CD4-positive, CD25-positive, alpha-beta regulatory T cell (primary cell): ENCODE measurements at regions not wholly inside any gene's neighbourhood (a gene's known extent, or its start where the extent isn't known, plus 50 kb on each side); places are given as distances from the start of the nearest gene placed in this dataset.

Experiments used
- ATAC-seq, 2 donors: fragments of 150-1000 bp; cut with Tn5 transposase; one replicate each; pipeline ENCODE4 v1.10.0; 2021; ENCODE audit warnings: low read depth in 2 of 2, moderate number of reproducible peaks in 2 of 2, moderate library complexity in 1 of 2
- DNase-seq, 3 donors: peaks; one replicate each; pipeline versions ENCODE4 v3.0.0 to v3.0.0-alpha.2; 2012 to 2022; ENCODE audit warnings: mixed read lengths in 1 of 3
- H3K27ac ChIP-seq: one replicate; pipeline ENCODE4 v1.7.0; 2013; ENCODE audit warnings: mild to moderate bottlenecking, low read length; ENCODE audit not compliant: insufficient read depth, poor library complexity, severe bottlenecking
- H3K27me3 ChIP-seq: one replicate; pipeline ENCODE4 v1.7.0; 2013; ENCODE audit warnings: low read length; ENCODE audit not compliant: control insufficient read depth, insufficient read depth
- H3K36me3 ChIP-seq: one replicate; pipeline ENCODE4 v1.7.0; 2013; ENCODE audit warnings: mild to moderate bottlenecking, low read length, moderate library complexity; ENCODE audit not compliant: control insufficient read depth, insufficient read depth
- H3K4me1 ChIP-seq: 2 replicates; pipeline ENCODE4 v1.7.0; 2013; ENCODE audit warnings: mild to moderate bottlenecking, low read length; ENCODE audit not compliant: insufficient read depth, control insufficient read depth, poor library complexity, severe bottlenecking
- H3K4me3 ChIP-seq: one replicate; pipeline ENCODE4 v1.7.0; 2013; ENCODE audit warnings: low read depth, mild to moderate bottlenecking, low read length, moderate library complexity
- H3K9me3 ChIP-seq, 2 experiments: 1 replicate in 1 of 2; 2 replicates in 1 of 2; pipeline ENCODE4 v1.7.0; 2013; ENCODE audit warnings: low read length in 2 of 2, mild to moderate bottlenecking in 1 of 2, moderate library complexity in 1 of 2; ENCODE audit not compliant: control insufficient read depth in 2 of 2
- H3K27ac Mint-ChIP-seq, 3 donors: one replicate each; pipeline ENCODE4 v1.8.0; 2020 to 2022; ENCODE audit warnings: mild to moderate bottlenecking in 3 of 3, mixed read lengths in 3 of 3, moderate library complexity in 2 of 3
- H3K27me3 Mint-ChIP-seq: one replicate; pipeline ENCODE4 v1.8.0; 2022; ENCODE audit warnings: mild to moderate bottlenecking, mixed read lengths
- H3K36me3 Mint-ChIP-seq: one replicate; pipeline ENCODE4 v1.8.0; 2020; ENCODE audit warnings: mixed read lengths
- H3K4me1 Mint-ChIP-seq, 4 donors: one replicate each; pipeline ENCODE4 v1.8.0; 2020 to 2022; ENCODE audit warnings: mixed read lengths in 4 of 4, mild to moderate bottlenecking in 1 of 4
- H3K4me3 Mint-ChIP-seq, 4 donors: one replicate each; pipeline ENCODE4 v1.8.0; 2020 to 2022; ENCODE audit warnings: mild to moderate bottlenecking in 4 of 4, mixed read lengths in 4 of 4, moderate library complexity in 3 of 4
- H3K9me3 Mint-ChIP-seq, 7 donors: one replicate each; pipeline ENCODE4 v1.8.0; 2020 to 2022; ENCODE audit warnings: mixed read lengths in 7 of 7, mild to moderate bottlenecking in 3 of 7, moderate library complexity in 2 of 7

DNA sequence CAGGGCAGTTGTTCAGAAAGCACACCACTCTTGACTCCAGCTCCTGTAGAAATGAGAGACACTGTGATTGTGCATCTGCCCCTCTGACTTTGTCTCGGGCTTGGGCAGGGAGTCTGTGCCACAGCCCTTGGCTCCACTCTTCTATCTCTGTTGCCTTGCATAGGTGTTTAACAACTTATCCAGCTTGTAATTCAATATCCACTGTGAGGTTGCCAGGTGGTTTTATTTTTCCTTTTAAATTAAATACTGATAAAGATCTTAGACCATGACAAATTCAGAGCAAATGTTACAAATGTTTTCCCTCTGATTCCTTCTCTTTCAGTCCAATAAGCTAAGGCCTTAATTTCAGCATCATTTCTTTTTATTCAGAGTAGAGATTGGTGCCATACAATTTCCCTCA lies 421.7 kb downstream of the STK39 start:
- H3K36me3 Mint-ChIP-seq: no peaks in the 10 kb centered on the region
- H3K4me1 Mint-ChIP-seq: no peaks in the 10 kb centered on the region
- H3K9me3 ChIP-seq: no peaks in the 10 kb centered on the region
- H3K4me1 ChIP-seq: no peaks in the 10 kb centered on the region
- no peaks in the 10 kb centered on the region for H3K36me3 ChIP-seq
- H3K27ac Mint-ChIP-seq: no peak overlapping the region
- H3K27me3 Mint-ChIP-seq: peaks cover 7% of the 10 kb centered on the region
- no peak overlapping the region for H3K27ac ChIP-seq
- H3K9me3 Mint-ChIP-seq: peaks cover 0 to 3% (median 0%) of the 10 kb centered on the region in 7 donors
- no peak for DNase-seq
- H3K4me3 ChIP-seq: no peak overlapping the region
- ATAC-seq: no peak
- H3K27me3 ChIP-seq: no peaks in the 10 kb centered on the region
- H3K4me3 Mint-ChIP-seq: no peak overlapping the region

GRCh38 chr2:167822690-167823465 lies 424.5 kb downstream of the STK39 start:
- no peak for ATAC-seq
- Histone ChIP-seq H3K9me3 (no peaks in the 10 kb centered on the region), H3K36me3 (no peaks in the 10 kb centered on the region), H3K4me1 (no peaks in the 10 kb centered on the region), H3K27ac (no peak overlapping the region), H3K27me3 (peaks cover 2% of the 10 kb centered on the region), H3K4me3 (no peak overlapping the region)
- Mint-ChIP-seq H3K36me3 (no peaks in the 10 kb centered on the region), H3K9me3 (peaks cover 0 to 3% (median 0%) of the 10 kb centered on the region in 7 donors), H3K27me3 (peaks cover 14% of the 10 kb centered on the region), H3K27ac (no peak overlapping the region), H3K4me1 (no peaks in the 10 kb centered on the region), H3K4me3 (no peak overlapping the region)
- DNase-seq: no peak

- Histone ChIP-seq H3K4me1 (no peaks in the 10 kb centered on the region), H3K4me3 (no peak overlapping the region), H3K9me3 (no peaks in the 10 kb centered on the region), H3K27me3 (peaks cover 6% of the 10 kb centered on the region), H3K36me3 (no peaks in the 10 kb centered on the region), H3K27ac (no peak overlapping the region)
- H3K27ac Mint-ChIP-seq: no peak overlapping the region
- no peaks in the 10 kb centered on the region for H3K36me3 Mint-ChIP-seq
- DNase-seq: no peak
- peaks cover 0 to 3% (median 0%) of the 10 kb centered on the region in 7 donors for H3K9me3 Mint-ChIP-seq
- no peaks in the 10 kb centered on the region for H3K4me1 Mint-ChIP-seq
- no peak overlapping the region for H3K4me3 Mint-ChIP-seq
- ATAC-seq: no peak
- peaks cover 18% of the 10 kb centered on the region for H3K27me3 Mint-ChIP-seq
Observed at GRCh38 chr2:167820488-167820887, 426.9 kb downstream of the STK39 start.

DNA sequence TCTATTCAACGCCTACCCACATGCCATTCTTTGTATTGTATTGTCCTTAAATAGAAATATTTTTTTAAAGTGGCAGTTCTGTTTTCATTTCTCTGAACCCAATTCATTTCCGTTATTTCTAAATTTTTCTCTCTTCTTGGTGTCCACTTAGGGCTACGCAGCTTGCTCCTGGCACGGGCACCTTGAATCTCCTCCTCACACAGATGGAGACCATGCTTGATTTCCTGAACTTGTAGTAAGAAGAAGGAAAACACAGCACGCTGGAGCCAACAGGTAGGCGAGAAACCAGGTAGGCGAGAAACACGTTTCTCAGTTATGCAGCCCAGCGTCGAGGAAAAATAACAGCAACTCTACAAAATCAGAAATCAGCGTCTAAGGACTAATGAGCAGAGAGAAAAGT lies 428.9 kb downstream of the STK39 start:
- H3K27me3 ChIP-seq: peaks cover 6% of the 10 kb centered on the region
- H3K36me3 ChIP-seq: no peaks in the 10 kb centered on the region
- no peak overlapping the region for H3K4me3 ChIP-seq
- Mint-ChIP-seq H3K4me3 (no peak overlapping the region), H3K4me1 (no peaks in the 10 kb centered on the region), H3K9me3 (no peaks in the 10 kb centered on the region), H3K27me3 (peaks cover 11% of the 10 kb centered on the region), H3K27ac (no peak overlapping the region), H3K36me3 (no peaks in the 10 kb centered on the region)
- DNase-seq (no peak), ATAC-seq (no peak)
- no peaks in the 10 kb centered on the region for H3K9me3 ChIP-seq
- no peaks in the 10 kb centered on the region for H3K4me1 ChIP-seq
- no peak overlapping the region for H3K27ac ChIP-seq

DNA sequence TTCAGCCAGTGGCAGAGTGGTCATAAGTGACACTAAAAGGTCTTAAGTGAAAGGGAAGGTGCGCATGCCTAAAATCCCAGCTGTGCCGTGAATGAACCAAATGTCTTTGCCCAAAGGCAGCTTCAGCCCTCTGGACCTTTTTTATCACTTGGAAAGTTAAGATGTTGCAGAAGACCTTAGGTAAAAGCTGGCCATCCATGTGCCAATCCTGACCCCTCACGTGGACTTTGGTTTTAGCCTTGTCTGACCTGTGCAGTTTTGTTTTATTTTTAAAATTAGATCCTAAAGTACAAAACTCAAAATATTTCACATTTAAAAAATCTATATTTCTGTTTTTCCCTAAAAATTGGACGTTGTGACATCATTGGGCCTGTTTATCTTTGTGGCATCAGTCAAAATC lies 429.5 kb downstream of the STK39 start:
- Histone ChIP-seq H3K4me1 (no peaks in the 10 kb centered on the region), H3K27ac (no peak overlapping the region), H3K36me3 (no peaks in the 10 kb centered on the region), H3K9me3 (no peaks in the 10 kb centered on the region), H3K4me3 (no peak overlapping the region), H3K27me3 (peaks cover 6% of the 10 kb centered on the region)
- Mint-ChIP-seq H3K4me3 (no peak overlapping the region), H3K27ac (no peak overlapping the region), H3K9me3 (no peaks in the 10 kb centered on the region), H3K4me1 (no peaks in the 10 kb centered on the region), H3K36me3 (no peaks in the 10 kb centered on the region), H3K27me3 (peaks cover 11% of the 10 kb centered on the region)
- DNase-seq (no peak), ATAC-seq (no peak)

- ATAC-seq: no peak
- Mint-ChIP-seq H3K9me3 (no peaks in the 10 kb centered on the region), H3K4me1 (no peaks in the 10 kb centered on the region)
Observed at GRCh38 chr2:167817422-167817821, 430.0 kb downstream of the STK39 start.

DNA sequence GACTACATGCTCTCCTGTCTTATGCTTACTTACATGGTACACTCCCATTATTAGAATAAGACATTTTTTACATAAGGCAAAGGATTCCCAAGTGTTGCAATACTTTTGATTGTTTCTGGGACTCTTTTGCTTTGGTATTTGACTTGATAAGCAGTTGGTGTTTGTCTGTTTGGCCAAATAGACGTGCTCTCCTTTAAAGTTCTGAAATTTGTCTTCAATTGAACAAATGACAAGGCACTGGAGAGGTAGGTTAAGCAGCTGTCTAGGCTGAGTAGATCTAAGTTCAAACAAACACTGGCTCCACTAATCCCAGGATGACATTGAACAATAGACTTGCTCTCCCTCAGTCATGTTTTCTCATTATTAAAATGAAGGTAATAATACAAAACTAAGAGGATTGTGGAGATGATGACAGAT lies 430.5 kb downstream of the STK39 start:
- no peak for ATAC-seq

More at GRCh38 chr2:167817422-167817821, 430.0 kb downstream of the STK39 start:
- H3K4me1 ChIP-seq: no peaks in the 10 kb centered on the region
- no peaks in the 10 kb centered on the region for H3K36me3 ChIP-seq
- no peak overlapping the region for H3K4me3 Mint-ChIP-seq
- peaks cover 11% of the 10 kb centered on the region for H3K27me3 Mint-ChIP-seq
- no peak for DNase-seq
- no peak overlapping the region for H3K27ac ChIP-seq
- no peaks in the 10 kb centered on the region for H3K36me3 Mint-ChIP-seq
- H3K4me3 ChIP-seq: no peak overlapping the region
- H3K27ac Mint-ChIP-seq: no peak overlapping the region
- H3K9me3 ChIP-seq: no peaks in the 10 kb centered on the region
- peaks cover 6% of the 10 kb centered on the region for H3K27me3 ChIP-seq

More for the DNA sequence above, 430.5 kb downstream of the STK39 start:
- Mint-ChIP-seq H3K36me3 (no peaks in the 10 kb centered on the region), H3K27ac (no peak overlapping the region), H3K9me3 (no peaks in the 10 kb centered on the region), H3K4me1 (no peaks in the 10 kb centered on the region), H3K4me3 (no peak overlapping the region), H3K27me3 (peaks cover 11% of the 10 kb centered on the region)
- Histone ChIP-seq H3K4me1 (no peaks in the 10 kb centered on the region), H3K9me3 (no peaks in the 10 kb centered on the region), H3K36me3 (no peaks in the 10 kb centered on the region), H3K27me3 (peaks cover 6% of the 10 kb centered on the region), H3K27ac (no peak overlapping the region), H3K4me3 (no peak overlapping the region)
- DNase-seq: no peak
